CD4-positive, alpha-beta T cell treated with Interferon alpha-2 for 1 hour (primary cell): ENCODE measurements at regions not wholly inside any gene's neighbourhood (a gene's known extent, or its start where the extent isn't known, plus 50 kb on each side); places are given as distances from the start of the nearest gene placed in this dataset.
A peak's percentile ranks its signal among the peaks of the same experiment; 100 is the strongest.

Source experiments
- DNase-seq, 2 donors: peaks; one replicate each; pipeline ENCODE4 v3.0.0-alpha.2; 2020 to 2022

DNA sequence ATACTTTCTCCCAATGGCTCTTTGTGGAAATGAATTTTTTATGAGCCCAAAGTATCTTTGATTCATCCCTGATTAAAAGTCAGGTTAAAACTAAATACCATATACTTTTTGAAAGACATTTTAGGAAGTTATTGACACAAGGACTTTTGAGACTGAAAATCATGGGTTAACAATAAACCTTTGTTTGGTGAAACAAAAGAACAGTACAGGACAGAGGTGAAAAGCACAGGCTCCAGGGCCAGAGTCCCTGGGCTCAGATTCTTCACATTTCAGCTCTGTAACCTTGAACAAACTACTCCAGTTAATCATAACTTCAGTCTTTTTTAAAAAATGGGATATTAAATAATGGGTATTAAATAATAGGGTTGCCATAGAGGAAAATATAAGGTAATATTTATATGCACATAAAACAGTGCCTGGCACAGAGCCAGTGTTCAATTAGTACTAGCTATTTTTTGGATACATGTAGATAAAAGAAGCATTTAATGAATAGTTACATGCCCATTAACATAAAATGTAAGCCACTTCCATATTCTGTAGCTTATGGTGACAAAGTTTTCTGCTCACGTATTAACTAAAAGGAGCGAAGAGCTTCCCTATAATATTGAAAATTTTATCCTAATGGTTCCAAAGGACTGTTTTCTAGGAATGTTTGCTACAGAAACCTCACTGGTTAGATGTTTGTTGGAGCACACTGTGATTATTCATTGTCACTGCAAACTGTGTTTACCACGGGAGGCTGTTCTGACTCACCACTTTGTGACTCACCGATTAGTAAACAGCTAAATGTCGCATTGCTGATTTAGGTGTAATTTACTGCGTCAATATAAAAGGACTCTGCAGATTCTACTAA lies 255.4 kb downstream of the DAD1 start:
- DNase-seq, result no peak

DNA sequence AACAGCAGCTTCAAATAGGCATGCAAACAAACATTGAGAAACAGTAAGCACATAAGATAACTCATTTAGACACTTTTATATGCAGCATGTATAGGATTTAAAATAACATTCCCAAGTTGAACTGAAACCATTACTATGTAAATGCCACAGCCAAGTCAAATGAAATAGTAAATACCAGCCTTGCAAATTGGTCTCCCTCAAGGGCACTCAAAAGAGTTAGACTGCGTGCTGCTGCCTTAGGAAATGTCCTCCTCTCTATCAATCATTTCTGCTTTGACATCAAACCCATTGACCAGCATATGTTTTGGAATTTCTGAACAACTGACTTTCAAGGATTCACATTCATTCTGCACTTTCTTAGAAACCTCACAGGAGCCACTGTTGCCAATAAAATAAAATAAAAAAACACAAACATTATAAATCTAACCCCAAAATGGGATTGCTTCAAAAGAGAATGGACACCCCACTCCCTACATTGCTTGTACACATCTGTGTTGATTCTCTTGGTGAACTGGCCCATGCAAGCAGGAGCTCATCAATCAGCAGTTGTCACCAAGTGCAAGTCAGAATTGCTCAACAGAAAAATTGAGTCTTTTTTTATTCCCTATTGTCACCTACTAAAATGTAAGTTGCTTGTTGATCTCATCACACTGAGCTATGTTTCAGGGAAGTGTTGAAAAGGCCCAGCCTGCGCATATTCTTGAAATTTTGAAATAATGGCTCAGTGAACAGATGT lies 256.2 kb downstream of the DAD1 start:
- no peak for DNase-seq

DNA sequence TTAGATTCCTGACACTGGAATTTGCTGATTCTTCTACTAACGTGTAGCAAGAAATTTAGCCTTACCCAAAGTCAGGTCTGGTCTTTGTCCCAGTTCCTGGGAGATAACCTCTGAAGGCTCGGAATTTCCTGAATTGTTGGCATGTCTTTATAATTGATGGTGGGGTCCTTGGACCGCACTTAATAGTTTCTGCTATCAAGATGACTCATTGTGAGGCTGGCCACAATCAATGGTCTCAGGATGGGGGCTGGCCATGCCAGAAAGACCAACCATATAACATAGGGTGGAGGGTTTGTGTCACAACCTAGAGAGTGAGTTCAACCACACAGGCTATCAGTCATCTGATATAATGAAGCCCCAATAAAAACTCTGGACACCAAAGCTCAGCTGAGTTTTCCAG lies 259.7 kb downstream of the DAD1 start:
- DNase-seq, result no peak

DNA sequence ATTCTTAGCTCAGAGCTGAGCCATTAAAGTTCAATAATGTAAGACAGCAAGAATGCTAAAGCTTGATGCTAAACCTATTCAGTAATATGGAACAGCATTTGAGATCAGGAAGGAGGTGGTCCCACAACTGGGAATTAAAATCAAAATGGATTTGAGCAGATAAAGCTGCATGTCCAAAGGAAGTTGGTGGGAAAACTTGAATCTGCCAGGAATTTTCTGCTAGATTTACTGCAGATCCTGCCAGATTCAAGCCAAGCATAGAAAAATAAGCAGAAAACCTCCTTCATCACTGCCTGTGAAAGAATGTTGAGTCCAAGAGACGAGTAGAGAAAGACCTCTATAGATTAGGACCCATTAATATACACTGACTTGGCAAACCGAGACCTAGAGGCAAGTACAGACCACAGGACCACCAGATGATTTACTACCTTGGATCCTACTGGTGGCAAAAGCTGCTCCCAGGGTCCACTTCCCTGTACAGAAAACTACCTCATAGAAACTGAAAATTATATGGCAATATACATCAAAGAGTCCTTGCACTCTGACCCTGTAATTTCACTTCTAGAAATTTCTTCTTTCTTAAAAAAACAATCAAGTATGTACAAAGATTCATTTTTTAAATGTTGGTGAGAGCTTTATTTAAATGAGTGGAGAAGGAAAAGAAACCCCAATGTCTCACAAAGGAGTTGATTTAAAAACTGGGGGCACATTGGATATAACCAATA lies 263.2 kb downstream of the DAD1 start:
- DNase-seq, result no peak

DNA sequence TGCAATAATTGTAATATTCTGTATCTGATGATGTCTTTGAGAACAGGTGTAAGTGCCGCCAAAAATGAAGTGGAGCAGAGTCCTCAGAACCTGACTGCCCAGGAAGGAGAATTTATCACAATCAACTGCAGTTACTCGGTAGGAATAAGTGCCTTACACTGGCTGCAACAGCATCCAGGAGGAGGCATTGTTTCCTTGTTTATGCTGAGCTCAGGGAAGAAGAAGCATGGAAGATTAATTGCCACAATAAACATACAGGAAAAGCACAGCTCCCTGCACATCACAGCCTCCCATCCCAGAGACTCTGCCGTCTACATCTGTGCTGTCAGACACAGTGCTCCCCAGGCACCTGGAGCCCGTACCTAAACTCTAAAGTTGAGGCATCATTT lies 268.7 kb downstream of the DAD1 start:
- no peak for DNase-seq

DNA sequence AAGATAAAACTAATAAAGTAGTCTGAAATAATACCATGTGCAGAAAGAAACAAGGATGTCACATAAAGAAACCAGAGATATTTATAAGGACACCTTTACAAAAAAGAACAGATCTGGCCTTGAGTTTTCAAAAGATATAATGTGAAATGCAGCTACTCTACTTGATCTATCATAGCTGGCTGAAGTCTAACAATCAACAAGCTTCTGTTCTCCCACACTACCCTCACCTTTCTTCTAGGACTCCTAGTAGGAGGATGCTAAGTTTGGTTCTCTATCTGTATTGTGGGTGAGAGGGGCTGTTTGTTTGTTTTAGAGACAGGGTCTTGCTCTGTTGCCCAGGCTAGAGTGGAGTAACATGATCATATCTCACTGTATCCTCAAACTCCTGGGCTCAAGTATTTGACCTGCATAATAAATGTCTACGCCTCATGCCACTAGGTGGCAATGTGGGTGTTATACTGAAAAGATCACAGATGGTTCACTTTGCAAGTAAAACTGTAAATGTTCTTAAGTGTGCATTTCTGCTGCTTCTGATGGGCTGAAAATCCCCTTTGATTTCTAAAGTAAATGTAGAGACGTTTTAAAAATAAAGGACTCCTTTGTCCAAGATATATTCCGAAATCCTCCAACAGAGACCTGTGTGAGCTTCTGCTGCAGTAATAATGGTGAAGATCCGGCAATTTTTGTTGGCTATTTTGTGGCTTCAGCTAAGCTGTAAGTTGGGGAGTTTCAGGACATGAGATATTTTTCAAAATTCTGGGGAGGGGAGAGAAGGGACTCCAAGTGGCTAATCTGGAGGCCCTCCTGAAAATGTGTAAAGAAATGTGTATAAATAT lies 269.3 kb downstream of the DAD1 start:
- DNase-seq, result peak; percentile 15 to 32

DNA sequence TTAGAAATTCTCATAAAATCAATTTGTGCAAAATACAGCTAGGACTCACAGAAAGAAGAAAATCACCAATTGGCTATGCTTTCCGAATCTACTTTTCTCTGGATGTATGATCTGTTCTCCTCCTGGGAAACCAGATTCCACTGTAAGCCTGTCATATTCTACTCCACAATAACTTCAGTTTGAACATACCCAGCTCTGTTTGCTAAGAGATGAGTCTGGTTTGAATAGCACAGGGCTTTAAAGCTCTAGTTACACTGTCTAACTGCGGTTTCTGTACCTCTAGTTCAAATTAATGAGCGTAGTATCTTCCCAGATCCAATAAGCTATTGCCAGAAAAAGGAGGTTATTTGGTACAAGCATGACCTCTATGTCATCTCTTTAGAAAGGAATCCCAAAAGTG lies 270.1 kb downstream of the DAD1 start:
- no peak for DNase-seq

DNA sequence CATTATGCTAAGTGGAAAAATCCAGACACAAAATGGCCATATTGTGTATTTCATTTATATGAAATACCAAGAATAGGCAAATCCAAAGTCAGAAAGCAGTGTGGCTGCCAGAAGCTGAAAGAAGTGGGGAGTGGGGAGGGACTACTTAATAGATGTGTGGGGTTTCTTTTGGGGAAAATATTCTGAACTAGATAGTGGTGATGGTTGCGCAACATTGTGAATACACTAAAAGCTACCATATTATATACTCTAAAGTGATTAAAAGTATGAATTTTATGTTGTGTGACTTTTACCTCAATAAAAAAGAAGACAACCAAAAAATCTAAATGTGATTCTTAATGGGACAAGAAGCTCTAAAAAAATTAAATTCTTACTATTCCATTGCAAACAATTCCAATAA lies 272.6 kb downstream of the DAD1 start:
- DNase-seq, result no peak

DNA sequence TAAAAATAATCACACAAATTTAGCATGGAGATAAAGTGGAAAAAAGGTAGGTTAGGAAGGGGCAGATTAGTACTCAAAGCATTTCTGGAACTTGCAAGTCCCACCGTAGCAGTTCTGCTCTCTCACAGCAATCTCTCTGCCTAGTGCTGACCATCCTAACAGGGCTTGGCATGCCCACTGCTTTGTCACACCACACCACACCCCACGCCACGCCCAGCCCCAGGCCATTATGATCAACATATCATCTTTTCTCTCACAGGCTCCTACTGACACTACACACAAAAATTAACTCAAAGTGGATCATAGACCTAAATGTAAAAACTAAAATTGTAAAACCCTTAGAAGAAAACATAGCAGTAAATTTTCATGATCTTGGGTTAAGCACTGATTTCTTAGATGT lies 273.7 kb downstream of the DAD1 start:
- DNase-seq, result no peak

DNA sequence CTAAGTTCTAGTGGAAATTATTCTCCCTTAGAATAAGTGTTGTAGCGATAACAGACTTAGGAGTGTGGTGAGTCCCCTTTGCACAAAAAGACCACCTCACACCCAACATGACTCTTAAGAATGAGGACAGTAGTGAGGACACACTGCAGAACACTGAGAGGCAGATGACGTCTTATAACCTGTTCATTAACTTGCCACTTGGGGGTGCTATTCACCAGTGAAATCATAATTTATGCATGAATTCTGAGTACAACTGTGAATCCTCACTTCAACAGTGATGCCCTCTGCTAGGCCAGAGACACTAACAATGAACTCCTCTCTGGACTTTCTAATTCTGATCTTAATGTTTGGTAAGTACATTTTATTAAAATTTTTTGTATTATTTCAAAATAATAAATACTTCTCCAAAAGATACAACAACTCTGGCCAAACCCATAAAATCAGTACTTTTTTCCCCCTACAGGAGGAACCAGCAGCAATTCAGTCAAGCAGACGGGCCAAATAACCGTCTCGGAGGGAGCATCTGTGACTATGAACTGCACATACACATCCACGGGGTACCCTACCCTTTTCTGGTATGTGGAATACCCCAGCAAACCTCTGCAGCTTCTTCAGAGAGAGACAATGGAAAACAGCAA lies 274.7 kb downstream of the DAD1 start:
- peak; percentile 17 to 41 for DNase-seq

DNA sequence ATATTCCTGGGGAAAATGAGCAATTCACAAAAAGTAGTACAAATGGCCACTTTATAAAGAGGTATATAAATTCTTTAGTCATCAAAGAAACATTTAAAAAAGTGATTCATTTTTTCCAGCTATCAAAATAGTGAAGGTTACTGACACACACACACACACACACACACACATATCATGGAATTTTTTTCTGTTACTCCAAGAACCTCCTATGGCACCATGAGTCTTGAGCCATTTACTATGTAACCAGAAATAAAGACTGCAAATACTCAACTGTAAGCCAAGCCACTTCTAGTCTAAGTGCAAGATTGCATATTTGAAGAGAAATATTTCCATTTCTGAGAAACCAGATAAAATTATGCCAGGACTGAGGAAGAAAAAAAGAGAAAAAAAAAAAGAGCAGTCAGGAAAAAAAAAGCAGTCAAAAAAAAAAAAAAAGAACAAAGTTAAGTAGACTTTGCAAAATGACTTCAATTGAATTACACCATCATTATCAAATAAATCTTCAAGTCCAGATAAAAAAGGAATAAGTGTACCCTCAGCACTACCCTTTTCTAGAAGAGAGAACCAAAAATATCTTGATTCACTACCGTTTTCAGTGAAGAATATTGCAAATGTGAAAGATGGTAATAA lies 275.7 kb downstream of the DAD1 start:
- no peak for DNase-seq

DNA sequence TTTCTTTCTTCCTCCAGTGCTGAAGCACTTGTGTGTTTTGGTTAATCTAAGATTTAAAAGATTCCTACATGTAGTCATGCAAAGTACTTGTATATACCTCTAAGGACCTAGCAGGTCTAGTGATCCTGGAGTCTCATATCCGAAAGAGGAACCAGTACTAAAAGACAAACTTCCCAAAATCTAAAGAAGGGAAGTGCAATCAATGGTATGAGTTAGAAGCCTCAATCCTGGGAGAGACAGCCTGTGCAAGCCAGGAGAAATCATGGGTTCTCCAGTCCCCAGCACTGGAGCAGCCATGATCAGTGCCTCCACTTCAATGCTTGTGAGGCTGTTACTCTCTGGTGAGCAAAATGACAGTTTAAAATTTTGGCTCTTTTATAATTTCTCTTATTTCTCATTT lies 277.4 kb downstream of the DAD1 start:
- DNase-seq, result no peak

DNA sequence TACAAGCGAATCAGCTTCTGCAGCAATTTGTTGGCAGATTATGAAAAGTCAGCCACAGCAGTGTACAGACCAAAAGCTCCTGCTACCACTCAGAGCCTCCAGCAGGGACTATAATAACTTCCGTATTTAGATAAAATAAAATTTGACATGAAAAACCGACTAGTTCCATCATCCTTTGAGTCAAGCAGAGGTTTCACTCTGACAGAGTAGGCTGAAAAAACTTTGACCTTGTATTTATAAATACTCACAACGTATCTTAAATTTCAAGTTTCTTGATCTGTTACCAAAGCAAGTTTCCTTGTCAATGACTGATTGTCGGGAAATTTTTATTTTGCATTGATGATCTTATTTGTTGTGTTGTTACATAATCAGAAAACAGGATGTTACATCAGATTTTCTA lies 283.4 kb downstream of the DAD1 start:
- peak in 1 of 2 donors; percentile 23 for DNase-seq

DNA sequence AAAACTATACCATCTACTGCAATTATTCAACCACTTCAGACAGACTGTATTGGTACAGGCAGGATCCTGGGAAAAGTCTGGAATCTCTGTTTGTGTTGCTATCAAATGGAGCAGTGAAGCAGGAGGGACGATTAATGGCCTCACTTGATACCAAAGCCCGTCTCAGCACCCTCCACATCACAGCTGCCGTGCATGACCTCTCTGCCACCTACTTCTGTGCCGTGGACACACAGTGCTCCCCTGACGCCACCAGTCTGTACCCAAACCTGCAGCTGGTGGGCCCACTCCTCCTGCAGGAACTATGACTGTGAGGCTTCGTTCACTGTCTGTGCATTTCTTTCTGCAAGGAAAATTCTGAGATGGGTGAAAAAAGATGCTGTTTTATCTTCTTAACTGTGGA lies 284.7 kb downstream of the DAD1 start:
- DNase-seq, result no peak

DNA sequence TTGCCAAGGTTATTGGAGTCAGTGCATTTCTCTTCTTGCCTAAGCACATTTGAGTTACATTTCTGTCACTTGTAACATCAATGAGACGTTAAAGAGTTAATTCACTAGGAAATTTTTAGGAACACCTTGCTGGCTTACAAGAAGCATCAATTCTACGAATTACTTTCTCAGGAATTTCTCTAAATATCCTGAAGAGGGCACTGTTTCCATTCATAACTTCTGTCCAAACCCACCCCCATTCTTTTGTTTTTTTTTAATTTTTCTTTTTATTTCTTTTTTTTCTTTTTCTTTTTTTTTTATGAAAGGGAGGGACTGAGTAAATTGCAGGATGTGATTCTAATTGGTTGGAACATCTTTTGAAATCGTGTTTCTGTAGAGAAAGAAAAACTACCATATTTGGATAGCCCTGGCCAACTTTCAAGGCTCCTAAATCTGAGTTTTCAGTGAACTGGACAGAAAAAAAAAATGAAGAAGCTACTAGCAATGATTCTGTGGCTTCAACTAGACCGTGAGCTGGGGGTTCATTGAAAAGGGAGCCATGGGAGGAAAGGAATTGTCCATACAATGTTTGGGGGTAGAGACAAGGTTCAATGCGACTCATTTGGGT lies 285.3 kb downstream of the DAD1 start:
- peak in 1 of 2 donors; percentile 9 for DNase-seq

DNA sequence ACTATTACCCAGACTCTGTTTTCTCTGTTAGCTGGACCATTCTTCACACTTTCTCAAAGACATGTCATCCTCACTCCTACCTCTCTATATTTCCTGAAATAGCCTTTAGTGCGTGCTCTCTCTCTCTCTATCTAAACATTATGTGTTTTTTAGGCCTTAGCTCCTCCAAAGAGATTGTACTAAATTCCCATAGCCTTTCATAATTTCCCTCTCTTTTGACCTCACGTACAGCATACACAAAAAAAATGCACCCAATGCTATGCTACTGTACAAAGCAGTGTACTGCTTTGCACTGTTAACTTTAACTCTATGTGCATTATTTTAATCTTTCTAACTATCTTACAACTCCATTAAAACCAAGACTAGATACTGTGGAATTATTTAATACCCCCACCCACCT lies 288.4 kb downstream of the DAD1 start:
- DNase-seq, result no peak

DNA sequence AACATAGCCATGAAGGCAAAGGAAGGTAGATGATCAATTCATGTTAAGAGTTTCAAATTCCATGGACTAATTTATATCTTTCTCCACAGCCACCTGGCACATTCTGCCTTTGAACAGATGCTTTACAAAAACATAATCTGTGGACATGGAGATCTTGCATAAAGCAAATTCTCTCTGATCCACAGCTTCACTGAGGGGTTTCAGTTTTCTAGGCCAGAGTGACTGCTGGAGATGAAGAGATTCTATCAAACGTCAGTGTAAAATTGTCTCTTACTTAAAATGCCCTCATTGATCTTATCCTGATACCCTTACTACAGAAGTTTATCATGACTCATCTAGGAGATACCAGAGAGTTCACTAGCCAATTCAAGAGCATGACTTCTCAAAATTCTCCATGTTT lies 291.6 kb downstream of the DAD1 start:
- no peak for DNase-seq

DNA sequence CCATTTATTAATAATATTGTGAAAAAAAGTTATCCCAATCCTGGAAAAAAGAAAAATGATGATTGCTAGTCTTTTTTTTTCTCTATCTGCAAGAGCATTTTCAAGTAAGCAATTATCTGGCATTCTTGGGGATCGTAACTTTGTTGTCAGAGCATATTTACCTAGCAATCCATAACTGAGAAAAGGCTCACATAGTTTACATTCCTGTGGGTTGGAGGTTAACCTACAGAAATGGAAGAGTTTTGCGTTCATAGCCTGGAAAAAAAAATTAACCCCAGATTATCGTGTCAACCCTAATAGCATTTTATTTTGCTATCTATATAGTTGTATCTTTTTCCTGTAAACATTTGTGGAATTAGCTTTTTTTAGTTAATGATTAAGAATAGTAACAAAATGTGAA lies 292.3 kb downstream of the DAD1 start:
- no peak for DNase-seq

DNA sequence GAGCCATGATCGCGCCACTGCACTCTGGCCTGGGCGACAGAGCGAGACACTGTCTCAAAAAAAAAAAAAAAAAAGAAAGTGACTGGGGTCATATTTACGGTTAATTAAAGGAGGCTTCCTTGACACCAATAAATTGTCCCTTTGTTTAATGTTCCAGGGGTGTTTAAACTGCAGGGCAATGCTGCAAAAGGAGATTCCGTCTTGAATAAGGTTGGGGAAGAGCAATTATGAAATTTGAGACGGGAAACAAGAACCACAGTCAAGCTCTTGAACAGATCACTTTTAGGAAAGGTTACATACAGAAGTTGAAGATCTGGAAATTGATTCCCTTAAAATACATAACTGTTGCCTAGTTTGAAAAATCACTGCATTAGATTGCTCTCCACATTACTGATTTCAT lies 292.9 kb downstream of the DAD1 start:
- DNase-seq, result no peak

DNA sequence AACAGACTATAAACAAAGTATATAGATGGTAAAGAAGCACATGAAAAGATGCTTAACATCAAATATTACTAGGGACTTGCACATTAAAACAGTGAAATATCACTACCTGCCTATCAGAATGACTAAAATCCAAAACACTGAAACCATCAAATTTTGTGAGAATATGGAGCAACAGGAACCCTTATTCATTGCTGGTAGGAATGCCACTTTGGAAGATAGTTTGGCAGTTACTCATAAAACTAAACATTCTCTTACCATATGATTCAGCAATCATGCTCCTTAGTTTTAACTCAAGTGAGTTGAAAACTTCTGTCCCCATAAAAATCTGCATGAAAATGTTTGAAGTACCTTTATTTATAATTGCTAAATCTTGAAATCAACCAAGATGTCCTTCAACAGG lies 297.6 kb downstream of the DAD1 start:
- DNase-seq, result no peak

DNA sequence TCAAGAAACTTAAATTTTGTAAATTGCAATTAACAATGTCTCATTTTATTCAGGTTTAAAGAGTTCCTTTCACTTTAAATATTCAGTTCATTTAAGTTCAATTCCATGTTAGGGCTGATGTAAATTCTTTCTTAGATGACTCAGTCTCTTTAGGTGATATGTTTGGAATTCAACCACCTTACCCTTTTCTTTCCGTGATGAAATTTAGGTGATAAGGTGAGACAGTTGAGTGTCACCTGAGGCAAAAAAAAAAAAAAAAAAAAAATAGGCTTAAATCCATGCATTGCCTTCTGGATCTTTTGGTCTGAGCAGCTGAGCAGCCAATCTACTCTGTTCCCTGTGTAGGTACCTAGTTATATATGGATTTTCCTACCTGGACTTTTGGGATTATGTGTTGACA lies 299.5 kb downstream of the DAD1 start:
- no peak for DNase-seq
